Mesenchymal stem cell (in vitro differentiated cells and primary cell): ENCODE measurements at regions not wholly inside any gene's neighbourhood (a gene's known extent, or its start where the extent isn't known, plus 50 kb on each side); places are given as distances from the start of the nearest gene placed in this dataset.

Experiments
- DNase-seq: peaks from one replicate; pipeline ENCODE4 v3.0.0-alpha.2; 2013
- H2AFZ ChIP-seq: one replicate; pipeline ENCODE4 v1.6.1; 2013; ENCODE audit warnings: low read depth, mild to moderate bottlenecking, control low read depth, inconsistent platforms, low read length, moderate library complexity
- H2AK5ac ChIP-seq: 2 replicates; pipeline ENCODE4 v1.6.1; 2013; ENCODE audit warnings: low read length, moderate library complexity, mild to moderate bottlenecking, inconsistent platforms; ENCODE audit not compliant: severe bottlenecking
- H2BK120ac ChIP-seq: one replicate; pipeline ENCODE4 v1.6.1; 2013; ENCODE audit warnings: low read depth, mild to moderate bottlenecking, inconsistent platforms, low read length, moderate library complexity
- H2BK12ac ChIP-seq, 2 experiments: one replicate each; pipeline ENCODE4 v1.6.1; 2013; ENCODE audit warnings: inconsistent platforms in 2 of 2, low read length in 2 of 2, mild to moderate bottlenecking in 2 of 2, moderate library complexity in 2 of 2, control low read depth in 1 of 2
- H2BK15ac ChIP-seq: one replicate; pipeline ENCODE4 v1.6.1; 2013; ENCODE audit warnings: mild to moderate bottlenecking, low read depth, inconsistent platforms; ENCODE audit not compliant: poor library complexity, severe bottlenecking
- H2BK5ac ChIP-seq: 2 replicates; pipeline ENCODE4 v1.6.1; 2013; ENCODE audit warnings: low read depth, mild to moderate bottlenecking, low read length, control low read depth, inconsistent platforms; ENCODE audit not compliant: poor library complexity, severe bottlenecking
- H3K14ac ChIP-seq, 2 experiments: one replicate each; pipeline ENCODE4 v1.6.1; 2013; ENCODE audit warnings: inconsistent platforms in 2 of 2, low read length in 2 of 2, control low read depth in 1 of 2, mild to moderate bottlenecking in 1 of 2, moderate library complexity in 1 of 2
- H3K18ac ChIP-seq, 2 experiments: one replicate each; pipeline ENCODE4 v1.6.1; 2013; ENCODE audit warnings: inconsistent platforms in 2 of 2, low read length in 2 of 2, control low read depth in 1 of 2, low read depth in 1 of 2, mild to moderate bottlenecking in 1 of 2
- H3K23ac ChIP-seq, 2 experiments: one replicate each; pipeline ENCODE4 v1.6.1; 2013; ENCODE audit warnings: inconsistent platforms in 2 of 2, low read length in 2 of 2, mild to moderate bottlenecking in 2 of 2, moderate library complexity in 2 of 2, control low read depth in 1 of 2
- H3K27ac ChIP-seq: 2 replicates; pipeline ENCODE4 v1.5.1; 2013; ENCODE audit warnings: mild to moderate bottlenecking, moderate library complexity, low read length, control low read depth, inconsistent platforms; ENCODE audit not compliant: poor library complexity, severe bottlenecking
- H3K27me3 ChIP-seq, 2 experiments: 2 replicates each; pipeline versions ENCODE4 v1.6.1 to v1.7.0; 2013; ENCODE audit warnings: low read length in 2 of 2, mild to moderate bottlenecking in 2 of 2, moderate library complexity in 2 of 2, control low read depth in 1 of 2, inconsistent platforms in 1 of 2; ENCODE audit not compliant: control insufficient read depth in 1 of 2, insufficient read depth in 1 of 2
- H3K36me3 ChIP-seq, 2 experiments: 2 replicates each; pipeline versions ENCODE4 v1.6.1 to v1.7.0; 2013; ENCODE audit warnings: low read length in 2 of 2, control low read depth in 1 of 2, inconsistent platforms in 1 of 2, low read depth in 1 of 2, mild to moderate bottlenecking in 1 of 2; ENCODE audit not compliant: insufficient read depth in 2 of 2, control insufficient read depth in 1 of 2
- H3K4ac ChIP-seq, 2 experiments: one replicate each; pipeline ENCODE4 v1.6.1; 2013; ENCODE audit warnings: inconsistent platforms in 2 of 2, low read length in 2 of 2, mild to moderate bottlenecking in 2 of 2, moderate library complexity in 2 of 2, control low read depth in 1 of 2, low read depth in 1 of 2
- H3K4me1 ChIP-seq: 2 replicates; pipeline ENCODE4 v1.6.1; 2013; ENCODE audit warnings: low read depth, low read length, control low read depth; ENCODE audit not compliant: control insufficient read depth, insufficient read depth
- H3K4me2 ChIP-seq: 2 replicates; pipeline ENCODE4 v1.6.1; 2013; ENCODE audit warnings: low read length, mild to moderate bottlenecking, inconsistent platforms; ENCODE audit not compliant: poor library complexity, severe bottlenecking
- H3K4me3 ChIP-seq, 2 experiments: 2 replicates each; pipeline versions ENCODE4 v1.5.1 to v1.7.0; 2013; ENCODE audit warnings: low read length in 2 of 2, mild to moderate bottlenecking in 2 of 2, control low read depth in 1 of 2, low read depth in 1 of 2; ENCODE audit not compliant: insufficient read depth in 1 of 2
- H3K79me1 ChIP-seq: replicated peaks from 2 replicates; pipeline ENCODE4 v1.6.1; 2013; ENCODE audit warnings: mild to moderate bottlenecking, control low read depth, low read length, inconsistent platforms; ENCODE audit not compliant: poor library complexity, severe bottlenecking
- H3K9ac ChIP-seq: 2 replicates; pipeline ENCODE4 v1.7.0; 2013; ENCODE audit warnings: mild to moderate bottlenecking, low read length, moderate library complexity
- H3K9me3 ChIP-seq: 2 replicates; pipeline ENCODE4 v1.7.0; 2013; ENCODE audit warnings: mild to moderate bottlenecking, low read length; ENCODE audit not compliant: control insufficient read depth
- H4K8ac ChIP-seq: one replicate; pipeline ENCODE4 v1.6.1; 2013; ENCODE audit warnings: inconsistent platforms, mild to moderate bottlenecking, low read length, moderate library complexity
- H4K91ac ChIP-seq: one replicate; pipeline ENCODE4 v1.6.1; 2013; ENCODE audit warnings: mild to moderate bottlenecking, low read length, inconsistent platforms
- WGBS: methylation state at CpG from one replicate; pipeline ENCODE4 v1.1.7; 2013; ENCODE audit warnings: mixed read lengths; 5-methylcytosine and 5-hydroxymethylcytosine counted together

- Histone ChIP-seq H3K27ac (no peak overlapping the region), H3K79me1 (no peaks in the 10 kb centered on the region), H2BK15ac (no peak overlapping the region), H3K27me3 (no peaks in the 10 kb centered on the region), H2AK5ac (no peak overlapping the region), H3K4me1 (no peaks in the 10 kb centered on the region), H3K4me2 (no peak overlapping the region), H4K8ac (no peak overlapping the region), H2BK5ac (no peak overlapping the region), H3K9me3 (peaks cover 21% of the 10 kb centered on the region), H3K36me3 (no peaks in the 10 kb centered on the region), H2AFZ (no peak overlapping the region), H3K14ac (no peak overlapping the region), H2BK12ac (no peak overlapping the region), H2BK120ac (no peak overlapping the region), H3K4ac (no peak overlapping the region), H3K4me3 (no peak overlapping the region), H3K23ac (no peak overlapping the region), H4K91ac (no peak overlapping the region), H3K18ac (no peak overlapping the region), H3K9ac (no peak overlapping the region)
- DNase-seq = no peak
- WGBS = 23% methylated on average over 3 of the region's 4 CpGs
These were observed 931.9 kb downstream of the DCDC2C start for GRCh38 chr2:4635289-4635688.

- Histone ChIP-seq H3K4ac (no peak overlapping the region), H2BK5ac (no peak overlapping the region), H3K4me2 (no peak overlapping the region), H3K4me1 (peaks cover 5% of the 10 kb centered on the region), H2AFZ (no peak overlapping the region), H3K9ac (no peak overlapping the region), H3K36me3 (no peaks in the 10 kb centered on the region), H2AK5ac (no peak overlapping the region), H3K14ac (no peak overlapping the region), H3K9me3 (peaks cover 26% of the 10 kb centered on the region), H2BK12ac (no peak overlapping the region), H3K27ac (peak overlapping the region; percentile 72), H4K91ac (no peak overlapping the region), H2BK120ac (no peak overlapping the region), H4K8ac (no peak overlapping the region), H3K23ac (no peak overlapping the region), H3K79me1 (no peaks in the 10 kb centered on the region), H2BK15ac (no peak overlapping the region), H3K27me3 (no peaks in the 10 kb centered on the region), H3K4me3 (no peak overlapping the region), H3K18ac (no peak overlapping the region)
- WGBS = 58% methylated on average over 1 of the region's 1 CpG
- no peak for DNase-seq
These were observed 950.6 kb downstream of the DCDC2C start for GRCh38 chr2:4653991-4654390.

GRCh38 chr2:4656326-4656725 is 953.0 kb downstream of the DCDC2C start:
- no peak overlapping the region for H2BK5ac ChIP-seq
- H2BK15ac ChIP-seq = no peak overlapping the region
- H3K27ac ChIP-seq = no peak overlapping the region
- no peak overlapping the region for H2BK120ac ChIP-seq
- DNase-seq = no peak
- no peak overlapping the region for H4K8ac ChIP-seq
- H3K23ac ChIP-seq = no peak overlapping the region
- peaks cover 26% of the 10 kb centered on the region for H3K9me3 ChIP-seq
- H2BK12ac ChIP-seq = no peak overlapping the region
- H3K14ac ChIP-seq = no peak overlapping the region
- no peak overlapping the region for H3K4ac ChIP-seq
- H3K9ac ChIP-seq = no peak overlapping the region
- no peak overlapping the region for H3K4me3 ChIP-seq
- H3K18ac ChIP-seq = no peak overlapping the region
- no peaks in the 10 kb centered on the region for H3K79me1 ChIP-seq
- WGBS = 96% methylated on average over 2 of the region's 3 CpGs
- H3K27me3 ChIP-seq = no peaks in the 10 kb centered on the region
- no peaks in the 10 kb centered on the region for H3K36me3 ChIP-seq
- H3K4me1 ChIP-seq = peaks cover 5% of the 10 kb centered on the region
- no peak overlapping the region for H4K91ac ChIP-seq
- H2AFZ ChIP-seq = no peak overlapping the region
- no peak overlapping the region for H3K4me2 ChIP-seq
- H2AK5ac ChIP-seq = no peak overlapping the region

- Histone ChIP-seq H2BK12ac (no peak overlapping the region), H4K8ac (no peak overlapping the region), H3K9ac (no peak overlapping the region), H3K27ac (peak overlapping the region; percentile 42), H3K4ac (no peak overlapping the region), H3K4me1 (no peaks in the 10 kb centered on the region), H2BK5ac (no peak overlapping the region), H3K14ac (no peak overlapping the region), H2BK120ac (no peak overlapping the region), H2AK5ac (no peak overlapping the region), H3K18ac (no peak overlapping the region), H3K27me3 (no peaks in the 10 kb centered on the region), H3K4me3 (no peak overlapping the region), H3K9me3 (peaks cover 38% of the 10 kb centered on the region), H2AFZ (no peak overlapping the region), H3K79me1 (no peaks in the 10 kb centered on the region), H3K23ac (no peak overlapping the region), H3K4me2 (no peak overlapping the region), H2BK15ac (no peak overlapping the region), H3K36me3 (no peaks in the 10 kb centered on the region), H4K91ac (no peak overlapping the region)
- DNase-seq = no peak
- 76% methylated on average over 8 of the region's 8 CpGs for WGBS
These were observed 958.9 kb downstream of the DCDC2C start for GRCh38 chr2:4662161-4662779.
